Aorta (tissue), 5 donors: ENCODE measurements at regions not wholly inside any gene's neighbourhood (a gene's known extent, or its start where the extent isn't known, plus 50 kb on each side); places are given as distances from the start of the nearest gene placed in this dataset.

Experiments
- ATAC-seq: fragments of 200-7000 bp; cut with Tn5 transposase; one replicate; pipeline ENCODE4 v1.9.1; 2022; ENCODE audit warnings: moderate library complexity; ENCODE audit not compliant: low FRiP score
- DNase-seq, 2 donors: peaks; one replicate each; pipeline ENCODE4 v3.0.0-alpha.2; 2020
- H3K27ac ChIP-seq, 2 donors: one replicate each; pipeline ENCODE4 v1.5.1; 2013; ENCODE audit warnings: low read length in 2 of 2, mild to moderate bottlenecking in 2 of 2, moderate library complexity in 2 of 2, control low read depth in 1 of 2, inconsistent platforms in 1 of 2, low read depth in 1 of 2
- H3K27me3 ChIP-seq, 2 donors: one replicate each; pipeline ENCODE4 v1.6.1; 2013; ENCODE audit warnings: control low read depth in 1 of 2, low read length in 1 of 2, mild to moderate bottlenecking in 1 of 2, moderate library complexity in 1 of 2; ENCODE audit not compliant: insufficient read depth in 2 of 2, control insufficient read depth in 1 of 2
- H3K36me3 ChIP-seq, 2 donors: one replicate each; pipeline ENCODE4 v1.6.1; 2013; ENCODE audit warnings: control low read depth in 1 of 2, low read length in 1 of 2, mild to moderate bottlenecking in 1 of 2; ENCODE audit not compliant: insufficient read depth in 2 of 2, control insufficient read depth in 1 of 2
- H3K4me1 ChIP-seq, 2 donors: one replicate each; pipeline ENCODE4 v1.6.1; 2013; ENCODE audit warnings: low read length in 2 of 2, control low read depth in 1 of 2, mild to moderate bottlenecking in 1 of 2, moderate library complexity in 1 of 2; ENCODE audit not compliant: insufficient read depth in 2 of 2, control insufficient read depth in 1 of 2
- H3K4me3 ChIP-seq, 2 donors: one replicate each; pipeline ENCODE4 v1.5.1; 2013; ENCODE audit warnings: low read length in 2 of 2, control low read depth in 1 of 2, mild to moderate bottlenecking in 1 of 2
- H3K9me3 ChIP-seq: one replicate; pipeline ENCODE4 v1.6.1; 2013; ENCODE audit warnings: mild to moderate bottlenecking, low read length; ENCODE audit not compliant: control insufficient read depth
- WGBS, 2 donors: extraction: QIAGEN DNeasy Blood & Tissue Kit; methylation state at CpG; one replicate each; pipeline ENCODE4 v1.1.7; 2013; 5-methylcytosine and 5-hydroxymethylcytosine counted together
- intact Hi-C, 2 donors: fragments of 100-400 bp; cut with DNase I; formaldehyde crosslinking; loops; one replicate each; pipeline versions ENCODE4 v1.14.2 to v1.15.0; 2022
- donor health status: healthy with polysubstance abuse.
- donor health status: Bipolar disorder and iron deficiency.
- donor health status: DM: no; HTN: no; CAD: no.
- donor health status: DM: no; HTN: no; CAD: no.
- donor health status: DM: yes; HTN: yes; CAD: no.

GRCh38 chr14:98189944-98190343, 1082.1 kb downstream of the BCL11B start:
- no peaks in the 10 kb centered on the region for H3K27me3 ChIP-seq
- ATAC-seq, result no peak
- no peak overlapping the region for H3K4me3 ChIP-seq
- H3K27ac ChIP-seq, result no peak overlapping the region
- WGBS, 2 donors, result 97 to 100% methylated on average over 1 of the region's 1 CpG
- no peaks in the 10 kb centered on the region for H3K4me1 ChIP-seq
- H3K36me3 ChIP-seq, result no peaks in the 10 kb centered on the region
- DNase-seq, result no peak
- intact Hi-C loops, result no loop called here
- no peaks in the 10 kb centered on the region for H3K9me3 ChIP-seq

- 88 to 90% methylated on average over 2 of the region's 2 CpGs for WGBS, 2 donors
These were observed 1079.1 kb downstream of the BCL11B start for GRCh38 chr14:98192946-98193345.

GRCh38 chr14:98194821-98195220, 1077.2 kb downstream of the BCL11B start:
- DNase-seq, result no peak
- Histone ChIP-seq H3K9me3 (no peaks in the 10 kb centered on the region), H3K4me1 (no peaks in the 10 kb centered on the region), H3K4me3 (no peak overlapping the region), H3K27ac (no peak overlapping the region), H3K36me3 (no peaks in the 10 kb centered on the region), H3K27me3 (no peaks in the 10 kb centered on the region)
- intact Hi-C loops, result no loop called here
- 41 to 65% methylated on average over 2 of the region's 2 CpGs for WGBS, 2 donors
- no peak for ATAC-seq

More at GRCh38 chr14:98192946-98193345, 1079.1 kb downstream of the BCL11B start:
- Histone ChIP-seq H3K9me3 (no peaks in the 10 kb centered on the region), H3K36me3 (no peaks in the 10 kb centered on the region), H3K27ac (no peak overlapping the region), H3K4me1 (no peaks in the 10 kb centered on the region), H3K4me3 (no peak overlapping the region), H3K27me3 (no peaks in the 10 kb centered on the region)
- DNase-seq (no peak), ATAC-seq (no peak)
- intact Hi-C loops, result no loop called here

- ATAC-seq (no peak), DNase-seq (no peak)
- intact Hi-C loops, result no loop called here
- Histone ChIP-seq H3K36me3 (no peaks in the 10 kb centered on the region), H3K4me3 (no peak overlapping the region), H3K4me1 (no peaks in the 10 kb centered on the region), H3K27ac (no peak overlapping the region), H3K9me3 (no peaks in the 10 kb centered on the region), H3K27me3 (no peaks in the 10 kb centered on the region)
- 58 to 73% methylated on average over 3 of the region's 3 CpGs for WGBS, 2 donors
These were observed 1076.7 kb downstream of the BCL11B start for GRCh38 chr14:98195256-98195655.

GRCh38 chr14:98197933-98198332, 1074.1 kb downstream of the BCL11B start:
- ATAC-seq, result no peak
- H3K4me1 ChIP-seq, result no peaks in the 10 kb centered on the region
- H3K27ac ChIP-seq, result no peak overlapping the region
- H3K4me3 ChIP-seq, result no peak overlapping the region
- DNase-seq, result no peak
- H3K36me3 ChIP-seq, result no peaks in the 10 kb centered on the region
- intact Hi-C loops, result no loop called here
- 29 to 64% methylated on average over 1 of the region's 1 CpG for WGBS, 2 donors
- no peaks in the 10 kb centered on the region for H3K27me3 ChIP-seq
- H3K9me3 ChIP-seq, result no peaks in the 10 kb centered on the region

GRCh38 chr14:98198385-98198784, 1073.6 kb downstream of the BCL11B start:
- Histone ChIP-seq H3K36me3 (no peaks in the 10 kb centered on the region), H3K9me3 (no peaks in the 10 kb centered on the region), H3K27ac (no peak overlapping the region), H3K27me3 (no peaks in the 10 kb centered on the region), H3K4me1 (no peaks in the 10 kb centered on the region), H3K4me3 (no peak overlapping the region)
- ATAC-seq (no peak), DNase-seq (no peak)
- intact Hi-C loops, result no loop called here
- whole genome bisulfite sequencing, 2 donors, result 47% methylated on average over 10 of the region's 10 CpGs

- intact Hi-C loops, result no loop called here
- no peak overlapping the region for H3K27ac ChIP-seq
- WGBS, 2 donors, result 77 to 82% methylated on average over 7 of the region's 7 CpGs
- ATAC-seq (no peak), DNase-seq (no peak)
- H3K9me3 ChIP-seq, result no peaks in the 10 kb centered on the region
- no peaks in the 10 kb centered on the region for H3K4me1 ChIP-seq
- H3K4me3 ChIP-seq, result no peak overlapping the region
- H3K36me3 ChIP-seq, result no peaks in the 10 kb centered on the region
- H3K27me3 ChIP-seq, result no peaks in the 10 kb centered on the region
These were observed 1071.4 kb downstream of the BCL11B start for GRCh38 chr14:98200601-98201000.

GRCh38 chr14:98203421-98203820, 1068.6 kb downstream of the BCL11B start:
- no peaks in the 10 kb centered on the region for H3K27me3 ChIP-seq

GRCh38 chr14:98204139-98204538, 1067.9 kb downstream of the BCL11B start:
- H3K4me3 ChIP-seq, result no peak overlapping the region
- no peaks in the 10 kb centered on the region for H3K9me3 ChIP-seq
- ATAC-seq, result no peak
- no peaks in the 10 kb centered on the region for H3K36me3 ChIP-seq
- H3K4me1 ChIP-seq, result no peaks in the 10 kb centered on the region
- no peak for DNase-seq
- intact Hi-C loops, result no loop called here
- no peaks in the 10 kb centered on the region for H3K27me3 ChIP-seq
- H3K27ac ChIP-seq, result no peak overlapping the region
- WGBS, 2 donors, result 49 to 52% methylated on average over 3 of the region's 3 CpGs

More at GRCh38 chr14:98203421-98203820, 1068.6 kb downstream of the BCL11B start:
- intact Hi-C loops, result no loop called here
- H3K9me3 ChIP-seq, result no peaks in the 10 kb centered on the region
- ATAC-seq, result no peak
- no peaks in the 10 kb centered on the region for H3K4me1 ChIP-seq
- 79 to 90% methylated on average over 6 of the region's 6 CpGs for WGBS, 2 donors
- DNase-seq, result no peak
- H3K36me3 ChIP-seq, result no peaks in the 10 kb centered on the region
- H3K27ac ChIP-seq, result no peak overlapping the region
- no peak overlapping the region for H3K4me3 ChIP-seq
